22Rv1 (cell line): ENCODE measurements at regions not wholly inside any gene's neighbourhood (a gene's known extent, or its start where the extent isn't known, plus 50 kb on each side); places are given as distances from the start of the nearest gene placed in this dataset.

Experiments used
- H3K27ac ChIP-seq: fragments of 450-650 bp; 2 replicates; pipeline ENCODE4 v1.5.1; 2017
- ZFX ChIP-seq: fragments of 450-650 bp; IDR thresholded peaks from 2 replicates; pipeline ENCODE4 v1.6.1; 2017; ENCODE audit warnings: antibody characterized with exemption, borderline replicate concordance
- TF ChIP-seq, protein P1 (sequence below): fragments of 450-650 bp; IDR thresholded peaks from 2 replicates; pipeline ENCODE4 v1.5.1; 2017; ENCODE audit warnings: mild to moderate bottlenecking

DNA sequence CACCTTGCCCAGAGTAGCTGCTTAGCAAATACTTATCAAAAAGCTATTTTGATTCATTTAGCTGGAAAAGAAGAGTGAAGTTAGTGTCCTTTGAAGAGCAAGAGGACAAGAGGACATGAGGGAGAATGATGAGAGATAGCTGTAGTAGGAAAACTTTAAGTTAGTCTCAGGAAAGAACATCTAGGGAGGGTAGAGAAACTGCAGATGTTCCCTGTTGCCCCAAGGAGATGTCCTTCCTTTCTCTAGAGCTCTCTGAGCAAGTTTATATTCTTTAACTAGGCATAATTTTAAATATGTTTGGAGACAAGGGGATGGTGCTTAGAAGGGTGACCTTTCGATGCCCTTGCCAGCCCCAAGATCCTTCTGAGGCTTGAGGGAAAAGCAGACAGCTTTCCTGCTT, 529.1 kb upstream of the TBX3 start:
- H3K27ac ChIP-seq: no peak overlapping the region
- TF ChIP-seq, protein P1, sequence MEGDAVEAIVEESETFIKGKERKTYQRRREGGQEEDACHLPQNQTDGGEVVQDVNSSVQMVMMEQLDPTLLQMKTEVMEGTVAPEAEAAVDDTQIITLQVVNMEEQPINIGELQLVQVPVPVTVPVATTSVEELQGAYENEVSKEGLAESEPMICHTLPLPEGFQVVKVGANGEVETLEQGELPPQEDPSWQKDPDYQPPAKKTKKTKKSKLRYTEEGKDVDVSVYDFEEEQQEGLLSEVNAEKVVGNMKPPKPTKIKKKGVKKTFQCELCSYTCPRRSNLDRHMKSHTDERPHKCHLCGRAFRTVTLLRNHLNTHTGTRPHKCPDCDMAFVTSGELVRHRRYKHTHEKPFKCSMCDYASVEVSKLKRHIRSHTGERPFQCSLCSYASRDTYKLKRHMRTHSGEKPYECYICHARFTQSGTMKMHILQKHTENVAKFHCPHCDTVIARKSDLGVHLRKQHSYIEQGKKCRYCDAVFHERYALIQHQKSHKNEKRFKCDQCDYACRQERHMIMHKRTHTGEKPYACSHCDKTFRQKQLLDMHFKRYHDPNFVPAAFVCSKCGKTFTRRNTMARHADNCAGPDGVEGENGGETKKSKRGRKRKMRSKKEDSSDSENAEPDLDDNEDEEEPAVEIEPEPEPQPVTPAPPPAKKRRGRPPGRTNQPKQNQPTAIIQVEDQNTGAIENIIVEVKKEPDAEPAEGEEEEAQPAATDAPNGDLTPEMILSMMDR: no peak
- no peak for TF ChIP-seq ZFX

DNA sequence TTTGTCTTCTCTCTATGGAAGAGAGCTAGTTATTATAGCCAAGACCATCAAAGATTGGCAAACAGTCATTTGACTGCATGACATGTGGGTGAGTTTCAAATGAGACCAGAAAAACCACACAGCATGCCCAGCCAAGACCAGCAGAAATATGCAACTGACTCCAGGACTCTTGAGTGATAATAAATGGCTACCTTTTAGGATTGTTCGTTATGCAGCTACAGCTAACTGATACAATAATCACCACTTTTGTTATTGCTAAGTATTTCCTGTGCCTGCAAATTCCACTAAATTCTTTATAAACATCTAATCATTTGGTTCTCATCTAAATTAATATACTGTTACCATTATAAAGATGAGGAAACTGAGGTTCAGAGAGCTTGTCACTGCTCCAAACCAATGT, 528.4 kb upstream of the TBX3 start:
- TF ChIP-seq, protein P1: no peak
- no peak for TF ChIP-seq ZFX
- H3K27ac ChIP-seq: no peak overlapping the region

DNA sequence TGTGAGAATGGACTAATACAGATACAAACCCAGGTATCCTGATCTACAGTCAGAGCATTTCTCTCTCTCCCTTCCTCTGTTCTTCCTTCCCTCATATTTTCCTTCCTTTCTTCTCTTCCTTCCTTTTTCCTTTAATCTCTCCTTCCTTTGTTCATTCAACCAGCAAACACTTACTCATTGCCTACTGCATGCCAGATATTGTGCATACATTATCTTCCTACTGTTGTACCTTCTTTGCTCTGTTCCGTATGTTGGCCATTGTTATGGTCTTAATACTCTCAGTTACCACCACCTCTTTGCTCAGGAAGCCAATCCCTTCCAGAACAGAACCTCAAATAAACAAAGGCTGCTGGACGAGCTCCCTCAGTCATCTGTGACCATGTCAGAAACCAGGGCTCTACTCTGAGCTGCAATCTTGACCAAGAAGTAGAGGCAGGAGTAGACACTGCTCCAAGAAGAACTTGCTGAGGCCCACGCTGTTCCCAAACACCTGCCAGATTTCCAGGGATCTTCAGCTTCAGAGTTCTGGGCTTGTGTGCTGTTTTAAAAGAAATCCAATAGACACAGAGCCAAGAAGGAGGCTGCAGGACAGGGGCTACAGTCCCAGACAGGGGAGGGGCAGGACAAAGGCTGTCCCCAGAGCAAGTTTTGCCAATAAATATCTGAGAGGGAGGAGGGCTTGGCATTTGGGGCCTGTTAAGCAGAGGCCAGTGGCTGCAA, 526.7 kb upstream of the TBX3 start:
- TF ChIP-seq ZFX: no peak
- TF ChIP-seq, protein P1: no peak
- no peak overlapping the region for H3K27ac ChIP-seq

GRCh38 chr12:115209230-115209629, 525.3 kb upstream of the TBX3 start:
- TF ChIP-seq, protein P1: no peak
- TF ChIP-seq ZFX: no peak
- no peak overlapping the region for H3K27ac ChIP-seq

GRCh38 chr12:115208098-115208497, 524.1 kb upstream of the TBX3 start:
- no peak for TF ChIP-seq ZFX
- TF ChIP-seq, protein P1: no peak
- H3K27ac ChIP-seq: no peak overlapping the region

DNA sequence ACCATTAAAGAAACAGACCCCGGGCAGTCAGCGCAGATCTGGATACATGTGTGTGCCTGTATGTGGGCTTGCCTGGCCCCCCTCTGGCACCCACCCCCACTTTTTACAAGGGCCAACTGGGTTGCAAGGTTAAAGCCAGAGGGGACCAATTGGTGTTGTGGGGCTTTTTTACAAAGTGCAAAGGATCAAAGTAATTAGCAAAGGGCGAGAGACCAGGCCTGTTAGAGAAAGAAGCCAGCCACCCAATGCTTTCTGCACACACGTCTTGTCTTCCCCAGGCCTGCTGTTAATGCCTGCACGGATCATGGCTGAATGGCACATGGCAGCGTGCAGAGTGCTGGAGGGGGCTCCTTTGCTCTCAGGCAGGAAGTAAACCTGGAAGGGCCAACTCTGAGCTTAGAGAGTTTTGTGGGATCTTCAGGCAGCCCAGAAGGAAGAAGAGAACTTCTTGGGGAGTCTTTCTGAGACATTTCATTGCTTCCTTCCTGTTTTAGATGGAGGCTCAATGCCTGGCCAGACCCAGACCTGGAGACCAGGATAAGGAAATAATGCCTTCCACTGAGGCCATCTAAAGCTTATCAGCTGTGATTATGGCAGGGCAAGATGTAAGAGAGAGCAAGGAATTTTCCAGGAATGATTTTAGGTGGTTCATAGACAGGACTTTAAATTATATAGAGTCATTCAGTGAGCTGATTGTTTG, 523.4 kb upstream of the TBX3 start:
- H3K27ac ChIP-seq: no peak overlapping the region
- no peak for TF ChIP-seq ZFX
- TF ChIP-seq, protein P1: no peak

GRCh38 chr12:115206801-115207200, 522.8 kb upstream of the TBX3 start:
- no peak overlapping the region for H3K27ac ChIP-seq
- no peak for TF ChIP-seq ZFX
- TF ChIP-seq, protein P1: no peak
